ENCODE measurements at regions not wholly inside any gene's neighbourhood (a gene's known extent, or its start where the extent isn't known, plus 50 kb on each side); places are given as distances from the start of the nearest gene placed in this dataset.
"Not testable (repeated sequence)": the region's sequence is repeated elsewhere in the genome, so short reads cannot be mapped to it uniquely, and the experiment has no call there.

DNA sequence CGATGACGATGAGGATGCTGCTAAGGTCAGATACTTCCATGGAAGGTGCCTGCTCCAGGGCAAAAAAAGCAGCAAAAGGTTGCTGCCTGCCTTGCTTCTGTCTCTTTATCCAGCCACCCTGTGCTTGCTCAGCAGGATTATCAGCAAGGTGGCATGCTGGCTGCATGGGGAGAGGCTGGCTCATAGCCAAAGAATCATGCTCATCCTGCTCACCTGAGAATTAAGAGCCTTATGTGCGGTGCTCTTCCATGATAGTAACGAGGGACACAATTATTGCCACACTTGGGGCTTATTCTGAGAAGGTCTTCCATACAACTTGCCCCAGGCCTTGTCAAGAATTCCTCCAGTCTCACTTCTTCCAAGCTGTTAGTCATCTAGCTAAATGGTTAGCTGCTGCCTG, 60.4 kb upstream of the SEC11C start:
- H3K79me2 ChIP-seq (ENCODE audit: insufficient read depth, low read length), result no peaks in the 10 kb centered on the region
- no peak overlapping the region for H2AFZ ChIP-seq (ENCODE audit: low read length)
- no peak overlapping the region for H3K4me3 ChIP-seq (ENCODE audit: low read length, poor library complexity, severe bottlenecking)
- TF ChIP-seq EZH2phosphoT487 (IDR thresholded peaks at IDR 0.05; ENCODE audit: borderline replicate concordance), result no peak
- TF ChIP-seq, protein P1, sequence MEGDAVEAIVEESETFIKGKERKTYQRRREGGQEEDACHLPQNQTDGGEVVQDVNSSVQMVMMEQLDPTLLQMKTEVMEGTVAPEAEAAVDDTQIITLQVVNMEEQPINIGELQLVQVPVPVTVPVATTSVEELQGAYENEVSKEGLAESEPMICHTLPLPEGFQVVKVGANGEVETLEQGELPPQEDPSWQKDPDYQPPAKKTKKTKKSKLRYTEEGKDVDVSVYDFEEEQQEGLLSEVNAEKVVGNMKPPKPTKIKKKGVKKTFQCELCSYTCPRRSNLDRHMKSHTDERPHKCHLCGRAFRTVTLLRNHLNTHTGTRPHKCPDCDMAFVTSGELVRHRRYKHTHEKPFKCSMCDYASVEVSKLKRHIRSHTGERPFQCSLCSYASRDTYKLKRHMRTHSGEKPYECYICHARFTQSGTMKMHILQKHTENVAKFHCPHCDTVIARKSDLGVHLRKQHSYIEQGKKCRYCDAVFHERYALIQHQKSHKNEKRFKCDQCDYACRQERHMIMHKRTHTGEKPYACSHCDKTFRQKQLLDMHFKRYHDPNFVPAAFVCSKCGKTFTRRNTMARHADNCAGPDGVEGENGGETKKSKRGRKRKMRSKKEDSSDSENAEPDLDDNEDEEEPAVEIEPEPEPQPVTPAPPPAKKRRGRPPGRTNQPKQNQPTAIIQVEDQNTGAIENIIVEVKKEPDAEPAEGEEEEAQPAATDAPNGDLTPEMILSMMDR (conservative IDR thresholded peaks at IDR 0.05; ENCODE audit: low read length), result no peak
- no peaks in the 10 kb centered on the region for H3F3A ChIP-seq (ENCODE audit: low read depth)
- H3K9me2 ChIP-seq (replicated peaks; ENCODE audit: low read depth, low read length), result no peaks in the 10 kb centered on the region
- no peaks in the 10 kb centered on the region for H3K27me3 ChIP-seq (ENCODE audit: insufficient read depth, low read length, poor library complexity, severe bottlenecking)
- H3K4me1 ChIP-seq (ENCODE audit: insufficient read depth, low read length, poor library complexity, severe bottlenecking), result no peaks in the 10 kb centered on the region
- no peak overlapping the region for H3K4me2 ChIP-seq (ENCODE audit: low read depth, low read length, poor library complexity, severe bottlenecking)
- no peaks in the 10 kb centered on the region for H4K20me1 ChIP-seq (ENCODE audit: insufficient read depth, low read length, poor library complexity, severe bottlenecking)
- H3K36me3 ChIP-seq (ENCODE audit: insufficient read depth, low read length), result no peaks in the 10 kb centered on the region
- H3K9me3 ChIP-seq (ENCODE audit: insufficient read depth, low read depth, low read length), result no peaks in the 10 kb centered on the region
- H3K9ac ChIP-seq (ENCODE audit: low read depth, low read length, poor library complexity, severe bottlenecking), result no peak overlapping the region

- H3F3A ChIP-seq (ENCODE audit: low read depth); H3K27me3 ChIP-seq (ENCODE audit: insufficient read depth, low read length, poor library complexity, severe bottlenecking); H3K36me3 ChIP-seq (ENCODE audit: insufficient read depth, low read length); H3K9me2 ChIP-seq (replicated peaks; ENCODE audit: low read depth, low read length); H3K9me3 ChIP-seq (ENCODE audit: insufficient read depth, low read depth, low read length); H3K4me1 ChIP-seq (ENCODE audit: insufficient read depth, low read length, poor library complexity, severe bottlenecking); H3K4me3 ChIP-seq (ENCODE audit: low read length, poor library complexity, severe bottlenecking); H3K9ac ChIP-seq (ENCODE audit: low read depth, low read length, poor library complexity, severe bottlenecking); H2AFZ ChIP-seq (ENCODE audit: low read length); H4K20me1 ChIP-seq (ENCODE audit: insufficient read depth, low read length, poor library complexity, severe bottlenecking); H3K4me2 ChIP-seq (ENCODE audit: low read depth, low read length, poor library complexity, severe bottlenecking); H3K79me2 ChIP-seq (ENCODE audit: insufficient read depth, low read length): not testable (repeated sequence)
Measured at GRCh38 chr18:59079687-59080501, 59.8 kb upstream of the SEC11C start.

GRCh38 chr18:59083136-59083818, 56.4 kb upstream of the SEC11C start:
- Histone ChIP-seq H3F3A (ENCODE audit: low read depth) (no peaks in the 10 kb centered on the region), H3K4me2 (ENCODE audit: low read depth, low read length, poor library complexity, severe bottlenecking) (no peak overlapping the region), H3K36me3 (ENCODE audit: insufficient read depth, low read length) (no peaks in the 10 kb centered on the region), H2AFZ (ENCODE audit: low read length) (no peak overlapping the region; the same call in 1 of the 2 replicates), H3K4me1 (ENCODE audit: insufficient read depth, low read length, poor library complexity, severe bottlenecking) (no peaks in the 10 kb centered on the region), H4K20me1 (ENCODE audit: insufficient read depth, low read length, poor library complexity, severe bottlenecking) (no peaks in the 10 kb centered on the region), H3K9ac (ENCODE audit: low read depth, low read length, poor library complexity, severe bottlenecking) (no peak overlapping the region), H3K27me3 (ENCODE audit: insufficient read depth, low read length, poor library complexity, severe bottlenecking) (no peaks in the 10 kb centered on the region), H3K9me2 (replicated peaks; ENCODE audit: low read depth, low read length) (no peaks in the 10 kb centered on the region), H3K9me3 (ENCODE audit: insufficient read depth, low read depth, low read length) (no peaks in the 10 kb centered on the region), H3K79me2 (ENCODE audit: insufficient read depth, low read length) (no peaks in the 10 kb centered on the region), H3K4me3 (ENCODE audit: low read length, poor library complexity, severe bottlenecking) (no peak overlapping the region)
- TF ChIP-seq, protein P1 (conservative IDR thresholded peaks at IDR 0.05; ENCODE audit: low read length), result no peak
- no peak for TF ChIP-seq EZH2phosphoT487 (IDR thresholded peaks at IDR 0.05; ENCODE audit: borderline replicate concordance)

Measured in Loucy (cell line).